Fibroblast of the aortic adventitia (primary cell): ENCODE measurements at regions not wholly inside any gene's neighbourhood (a gene's known extent, or its start where the extent isn't known, plus 50 kb on each side); places are given as distances from the start of the nearest gene placed in this dataset.

ENCODE experiments used
- DNase-seq: peaks from one replicate; pipeline ENCODE4 v3.0.0-alpha.2; 2010; ENCODE audit warnings: low read depth
- H3K4me3 ChIP-seq: 2 replicates; pipeline ENCODE4 v1.5.1; 2011; ENCODE audit warnings: low read depth, mild to moderate bottlenecking, control low read depth, low read length, moderate library complexity
- CTCF ChIP-seq: IDR thresholded peaks from 2 replicates; pipeline ENCODE4 v1.5.1; 2011; ENCODE audit warnings: mild to moderate bottlenecking, low read length, control low read depth, inconsistent platforms; ENCODE audit not compliant: insufficient read depth

- no peak for TF ChIP-seq CTCF
- no peak for DNase-seq
- H3K4me3 ChIP-seq = no peak overlapping the region
These were observed 134.0 kb upstream of the PHACTR1 start for GRCh38 chr6:12582421-12583110.

GRCh38 chr6:12584631-12585405 lies 131.7 kb upstream of the PHACTR1 start:
- DNase-seq = no peak
- H3K4me3 ChIP-seq = no peak overlapping the region
- no peak for TF ChIP-seq CTCF

- no peak overlapping the region for H3K4me3 ChIP-seq
- DNase-seq = peak; percentile 78
- no peak for TF ChIP-seq CTCF
These were observed 131.0 kb upstream of the PHACTR1 start for GRCh38 chr6:12585497-12585958.

- no peak for DNase-seq
- no peak for TF ChIP-seq CTCF
- H3K4me3 ChIP-seq = no peak overlapping the region
These were observed 129.7 kb upstream of the PHACTR1 start for GRCh38 chr6:12586721-12587480.

GRCh38 chr6:12590901-12591300 lies 125.7 kb upstream of the PHACTR1 start:
- no peak overlapping the region for H3K4me3 ChIP-seq
- DNase-seq = peak; percentile 43
- TF ChIP-seq CTCF = no peak

GRCh38 chr6:12592634-12593033 lies 123.9 kb upstream of the PHACTR1 start:
- TF ChIP-seq CTCF = no peak
- no peak for DNase-seq
- H3K4me3 ChIP-seq = no peak overlapping the region
